Thyroid gland (tissue), 4 donors: ENCODE measurements at regions not wholly inside any gene's neighbourhood (a gene's known extent, or its start where the extent isn't known, plus 50 kb on each side); places are given as distances from the start of the nearest gene placed in this dataset.

Experiments
- POLR2A ChIP-seq, 2 donors: fragments of 450-650 bp; IDR thresholded peaks; one replicate each; pipeline ENCODE4 v1.6.1; 2017; ENCODE audit warnings: antibody characterized with exemption in 2 of 2, mild to moderate bottlenecking in 2 of 2, moderate library complexity in 1 of 2
- TF ChIP-seq, protein P1 (sequence below), 6 experiments: fragments of 200-600 bp in 3 of 6; fragments of 450-650 bp in 3 of 6; sonication (generic) in 3 of 6; IDR thresholded peaks; one replicate each; pipeline ENCODE4 v1.5.1; 2016 to 2019; ENCODE audit warnings: antibody characterized with exemption in 6 of 6, mild to moderate bottlenecking in 2 of 6, inconsistent platforms in 1 of 6, moderate library complexity in 1 of 6

DNA sequence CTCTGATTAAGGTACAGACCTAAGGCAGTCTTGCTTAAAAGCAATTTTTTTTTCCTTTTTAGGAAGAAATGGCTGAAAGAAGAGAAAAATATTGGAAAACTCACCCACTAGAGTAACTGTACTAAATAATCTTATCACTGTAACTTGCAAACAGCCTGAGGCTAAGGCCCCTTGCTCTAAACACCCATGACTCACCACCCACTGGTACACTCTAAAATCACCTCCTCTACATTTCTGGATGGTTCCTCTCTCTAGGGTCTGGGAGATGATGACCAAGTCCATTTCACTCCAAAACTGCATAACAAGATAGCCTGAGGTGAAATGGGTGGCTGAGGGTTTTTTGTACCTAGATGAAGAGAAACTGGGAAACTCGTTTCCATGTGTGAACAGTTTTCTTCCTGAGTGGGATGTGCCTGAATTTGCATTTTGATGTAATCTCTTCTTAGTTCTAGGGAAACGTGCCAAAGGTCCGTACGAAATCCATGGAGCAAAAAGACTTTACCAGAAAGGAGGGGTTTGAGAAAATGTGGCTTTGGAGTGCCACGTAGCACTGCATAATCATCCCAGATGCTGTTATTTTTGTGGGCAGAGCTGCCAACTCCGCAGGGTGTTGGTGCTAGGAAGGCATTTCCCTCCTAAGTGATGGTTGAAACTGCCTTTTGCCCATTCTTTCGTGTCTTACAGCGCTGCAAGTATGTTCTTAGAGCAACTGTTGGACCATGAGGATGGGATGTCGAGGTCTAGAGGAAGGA lies 113.5 kb upstream of the C10orf90 start:
- TF ChIP-seq, protein P1, sequence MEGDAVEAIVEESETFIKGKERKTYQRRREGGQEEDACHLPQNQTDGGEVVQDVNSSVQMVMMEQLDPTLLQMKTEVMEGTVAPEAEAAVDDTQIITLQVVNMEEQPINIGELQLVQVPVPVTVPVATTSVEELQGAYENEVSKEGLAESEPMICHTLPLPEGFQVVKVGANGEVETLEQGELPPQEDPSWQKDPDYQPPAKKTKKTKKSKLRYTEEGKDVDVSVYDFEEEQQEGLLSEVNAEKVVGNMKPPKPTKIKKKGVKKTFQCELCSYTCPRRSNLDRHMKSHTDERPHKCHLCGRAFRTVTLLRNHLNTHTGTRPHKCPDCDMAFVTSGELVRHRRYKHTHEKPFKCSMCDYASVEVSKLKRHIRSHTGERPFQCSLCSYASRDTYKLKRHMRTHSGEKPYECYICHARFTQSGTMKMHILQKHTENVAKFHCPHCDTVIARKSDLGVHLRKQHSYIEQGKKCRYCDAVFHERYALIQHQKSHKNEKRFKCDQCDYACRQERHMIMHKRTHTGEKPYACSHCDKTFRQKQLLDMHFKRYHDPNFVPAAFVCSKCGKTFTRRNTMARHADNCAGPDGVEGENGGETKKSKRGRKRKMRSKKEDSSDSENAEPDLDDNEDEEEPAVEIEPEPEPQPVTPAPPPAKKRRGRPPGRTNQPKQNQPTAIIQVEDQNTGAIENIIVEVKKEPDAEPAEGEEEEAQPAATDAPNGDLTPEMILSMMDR (IDR thresholded peaks at IDR 0.05) = no peak
- no peak for TF ChIP-seq POLR2A (IDR thresholded peaks at IDR 0.05)
